ENCODE measurements at regions not wholly inside any gene's neighbourhood (a gene's known extent, or its start where the extent isn't known, plus 50 kb on each side); places are given as distances from the start of the nearest gene placed in this dataset.

GRCh38 chr20:61104232-61104631, 147.8 kb upstream of the CDH4 start:
- Histone ChIP-seq H3K4me1 (ENCODE audit: control insufficient read depth, insufficient read depth, low read length) (no peaks in the 10 kb centered on the region), H3K36me3 (ENCODE audit: control insufficient read depth in 2 of 2, insufficient read depth in 1 of 2, low read length in 2 of 2) (no peaks in the 10 kb centered on the region), H3K9me3 (ENCODE audit: control insufficient read depth, insufficient read depth, low read depth, low read length) (no peaks in the 10 kb centered on the region), H3K4me3 (ENCODE audit: low read depth, low read length) (no peak overlapping the region), H3K27ac (ENCODE audit: extremely low read depth, low read depth, low read length) (no peak overlapping the region)
- POLR2A ChIA-PET, result no interaction called here
- CTCF ChIA-PET, result no interaction called here
- no peak for TF ChIP-seq PBX3 (CRISPR knock-in tag; IDR thresholded peaks at IDR 0.05)
- no peak for TF ChIP-seq ZBTB1 (tag by site-specific recombination; IDR thresholded peaks at IDR 0.05)
- no peak for TF ChIP-seq ZNF239 (tag by site-specific recombination; IDR thresholded peaks at IDR 0.05)
- no peak for TF ChIP-seq ZNF529 (tag by site-specific recombination; IDR thresholded peaks at IDR 0.05; ENCODE audit: insufficient replicate concordance)
- no peak for TF ChIP-seq ZNF362 (tag by site-specific recombination; IDR thresholded peaks at IDR 0.05)

- no peaks in the 10 kb centered on the region for H3K36me3 ChIP-seq (ENCODE audit: control insufficient read depth in 2 of 2, insufficient read depth in 1 of 2, low read length in 2 of 2)
- H3K4me3 ChIP-seq (ENCODE audit: low read depth, low read length), result no peak overlapping the region
- no peaks in the 10 kb centered on the region for H3K4me1 ChIP-seq (ENCODE audit: control insufficient read depth, insufficient read depth, low read length)
- H3K9me3 ChIP-seq (ENCODE audit: control insufficient read depth, insufficient read depth, low read depth, low read length), result no peaks in the 10 kb centered on the region
- no peak overlapping the region for H3K27ac ChIP-seq (ENCODE audit: extremely low read depth, low read depth, low read length)
- ChIA-PET CTCF (no interaction called here), POLR2A (no interaction called here)
- no peak for TF ChIP-seq ZNF146 (tag by site-specific recombination; IDR thresholded peaks at IDR 0.05)
- no peak for TF ChIP-seq ZBTB6 (tag by site-specific recombination; IDR thresholded peaks at IDR 0.05)
- no peak for TF ChIP-seq REST (tag by site-specific recombination; IDR thresholded peaks at IDR 0.05)
- no peak for TF ChIP-seq IKZF3 (tag by site-specific recombination; IDR thresholded peaks at IDR 0.05)
- no peak for TF ChIP-seq ZNF510 (tag by site-specific recombination; IDR thresholded peaks at IDR 0.05; ENCODE audit: insufficient replicate concordance)
- TF ChIP-seq ZBTB1 (tag by site-specific recombination; IDR thresholded peaks at IDR 0.05), result no peak
- TF ChIP-seq ZNF704 (tag by site-specific recombination; IDR thresholded peaks at IDR 0.05), result no peak
- TF ChIP-seq KLF7 (tag by site-specific recombination; IDR thresholded peaks at IDR 0.05; ENCODE audit: borderline replicate concordance), result no peak
- no peak for TF ChIP-seq ZNF518A (tag by site-specific recombination; conservative IDR thresholded peaks at IDR 0.05; ENCODE audit: low read depth)
- no peak for TF ChIP-seq ZNF114 (tag by site-specific recombination; IDR thresholded peaks at IDR 0.05)
- TF ChIP-seq PRDM6 (tag by site-specific recombination; IDR thresholded peaks at IDR 0.05), result no peak
- TF ChIP-seq SCRT1 (tag by site-specific recombination; IDR thresholded peaks at IDR 0.05; ENCODE audit: borderline replicate concordance), result no peak
- TF ChIP-seq HOXC10 (CRISPR knock-in tag; IDR thresholded peaks at IDR 0.05), result no peak
- TF ChIP-seq ZBTB7A (tag by site-specific recombination; IDR thresholded peaks at IDR 0.05; ENCODE audit: low read depth), result no peak
- TF ChIP-seq ZBTB17 (tag by site-specific recombination; IDR thresholded peaks at IDR 0.05), result no peak
- no peak for TF ChIP-seq ZNF354C (tag by site-specific recombination; IDR thresholded peaks at IDR 0.05; ENCODE audit: borderline replicate concordance, low read depth)
These were observed 146.7 kb upstream of the CDH4 start for GRCh38 chr20:61105395-61105794.

Measured in HEK293 (cell line).